ENCODE measurements at regions not wholly inside any gene's neighbourhood (a gene's known extent, or its start where the extent isn't known, plus 50 kb on each side); places are given as distances from the start of the nearest gene placed in this dataset.

- Histone ChIP-seq H3K27ac (no peak overlapping the region), H3K9me3 (ENCODE audit: low read depth) (no peaks in the 10 kb centered on the region), H3K9ac (no peak overlapping the region), H3K36me3 (no peaks in the 10 kb centered on the region), H3K79me2 (ENCODE audit: low read depth) (no peaks in the 10 kb centered on the region), H3K4me3 (no peak overlapping the region), H3F3A (ENCODE audit: low read depth) (no peaks in the 10 kb centered on the region), H3K4me2 (no peak overlapping the region), H3K4me1 (peaks cover 26% of the 10 kb centered on the region), H4K20me1 (ENCODE audit: low read depth) (no peaks in the 10 kb centered on the region), H3K27me3 (no peaks in the 10 kb centered on the region), H2AFZ (replicated peaks) (no peak overlapping the region)
- no peak for TF ChIP-seq EZH2 (IDR thresholded peaks at IDR 0.05)
- TF ChIP-seq CTCF (IDR thresholded peaks at IDR 0.05), result no peak
- TF ChIP-seq EZH2phosphoT487 (IDR thresholded peaks at IDR 0.05), result no peak
- peaks cover 46% of the 10 kb centered on the region for H3K4me1 Mint-ChIP-seq
- H3K4me3 Mint-ChIP-seq, result no peak overlapping the region
- H3K9me3 Mint-ChIP-seq, result peaks cover 4% of the 10 kb centered on the region
- peaks cover 11% of the 10 kb centered on the region for H3K27me3 Mint-ChIP-seq (ENCODE audit: insufficient read depth, low read depth)
- H3K27ac Mint-ChIP-seq, result no peak overlapping the region
- no peaks in the 10 kb centered on the region for H3K36me3 Mint-ChIP-seq
- no peak for DNase-seq (ENCODE audit: low spot score)
Observed at GRCh38 chr16:48102083-48103008, 53.4 kb downstream of the ABCC12 start.

- Histone ChIP-seq H3K9ac (no peak overlapping the region), H3K36me3 (no peaks in the 10 kb centered on the region), H3K79me2 (ENCODE audit: low read depth) (no peaks in the 10 kb centered on the region), H3K4me1 (peaks cover 20% of the 10 kb centered on the region), H3K27me3 (no peaks in the 10 kb centered on the region), H3K27ac (no peak overlapping the region), H4K20me1 (ENCODE audit: low read depth) (no peaks in the 10 kb centered on the region), H2AFZ (replicated peaks) (no peak overlapping the region), H3K9me3 (ENCODE audit: low read depth) (no peaks in the 10 kb centered on the region), H3K4me2 (no peak overlapping the region), H3K4me3 (no peak overlapping the region), H3F3A (ENCODE audit: low read depth) (no peaks in the 10 kb centered on the region)
- Mint-ChIP-seq H3K27ac (no peak overlapping the region), H3K4me3 (no peak overlapping the region), H3K9me3 (peaks cover 2% of the 10 kb centered on the region), H3K36me3 (no peaks in the 10 kb centered on the region), H3K27me3 (ENCODE audit: insufficient read depth, low read depth) (peaks cover 11% of the 10 kb centered on the region), H3K4me1 (peaks cover 36% of the 10 kb centered on the region)
- DNase-seq (ENCODE audit: low spot score), result no peak
- TF ChIP-seq EZH2 (IDR thresholded peaks at IDR 0.05), result no peak
- TF ChIP-seq CTCF (IDR thresholded peaks at IDR 0.05), result no peak
- no peak for TF ChIP-seq EZH2phosphoT487 (IDR thresholded peaks at IDR 0.05)
Observed at GRCh38 chr16:48101069-48101674, 54.6 kb downstream of the ABCC12 start.

GRCh38 chr16:48099455-48099854 is 56.3 kb downstream of the ABCC12 start:
- H3K4me2 ChIP-seq, result no peak overlapping the region
- peak; percentile 26 for DNase-seq (ENCODE audit: low spot score)
- no peak overlapping the region for H3K9ac ChIP-seq
- H4K20me1 ChIP-seq (ENCODE audit: low read depth), result no peaks in the 10 kb centered on the region
- H3F3A ChIP-seq (ENCODE audit: low read depth), result no peaks in the 10 kb centered on the region
- peaks cover 6% of the 10 kb centered on the region for H3K27me3 Mint-ChIP-seq (ENCODE audit: insufficient read depth, low read depth)
- no peaks in the 10 kb centered on the region for H3K27me3 ChIP-seq
- no peak overlapping the region for H3K4me3 Mint-ChIP-seq
- no peaks in the 10 kb centered on the region for H3K9me3 ChIP-seq (ENCODE audit: low read depth)
- peaks cover 25% of the 10 kb centered on the region for H3K4me1 Mint-ChIP-seq
- no peak overlapping the region for H3K27ac ChIP-seq
- H3K4me3 ChIP-seq, result no peak overlapping the region
- peaks cover 16% of the 10 kb centered on the region for H3K4me1 ChIP-seq
- H3K36me3 ChIP-seq, result no peaks in the 10 kb centered on the region
- H3K27ac Mint-ChIP-seq, result no peak overlapping the region
- H3K9me3 Mint-ChIP-seq, result no peaks in the 10 kb centered on the region
- no peak for TF ChIP-seq EZH2phosphoT487 (IDR thresholded peaks at IDR 0.05)
- no peak for TF ChIP-seq CTCF (IDR thresholded peaks at IDR 0.05)
- no peak for TF ChIP-seq EZH2 (IDR thresholded peaks at IDR 0.05)
- H2AFZ ChIP-seq (replicated peaks), result no peak overlapping the region
- H3K36me3 Mint-ChIP-seq, result no peaks in the 10 kb centered on the region
- H3K79me2 ChIP-seq (ENCODE audit: low read depth), result no peaks in the 10 kb centered on the region
